ENCODE measurements at regions not wholly inside any gene's neighbourhood (a gene's known extent, or its start where the extent isn't known, plus 50 kb on each side); places are given as distances from the start of the nearest gene placed in this dataset.

GRCh38 chr1:42096554-42096953, 56.7 kb upstream of the GUCA2B start:
- no peak for DNase-seq (ENCODE audit: low read depth)

GRCh38 chr1:42089246-42089645, 64.0 kb upstream of the GUCA2B start:
- no peak for DNase-seq (ENCODE audit: low read depth)

- no peak for DNase-seq (ENCODE audit: low read depth)
These were observed 67.1 kb upstream of the GUCA2B start for GRCh38 chr1:42086146-42086545.

GRCh38 chr1:42085596-42085995, 67.6 kb upstream of the GUCA2B start:
- DNase-seq (ENCODE audit: low read depth), result no peak

GRCh38 chr1:42081475-42081874, 71.7 kb upstream of the GUCA2B start:
- DNase-seq (ENCODE audit: low read depth), result no peak

- no peak for DNase-seq (ENCODE audit: low read depth)
These were observed 78.0 kb upstream of the GUCA2B start for GRCh38 chr1:42075179-42075578.

- DNase-seq (ENCODE audit: low read depth), result no peak
These were observed 82.2 kb upstream of the GUCA2B start for GRCh38 chr1:42070996-42071395.

GRCh38 chr1:42057800-42058199, 95.4 kb upstream of the GUCA2B start:
- no peak for DNase-seq (ENCODE audit: low read depth)

- no peak for DNase-seq (ENCODE audit: low read depth)
These were observed 96.8 kb upstream of the GUCA2B start for GRCh38 chr1:42056460-42056859.

- DNase-seq (ENCODE audit: low read depth), result no peak
These were observed 98.1 kb upstream of the GUCA2B start for GRCh38 chr1:42055061-42055460.

- DNase-seq (ENCODE audit: low read depth), result no peak
These were observed 101.0 kb upstream of the GUCA2B start for GRCh38 chr1:42052072-42052699.

GRCh38 chr1:42047508-42047880, 105.7 kb upstream of the GUCA2B start:
- no peak for DNase-seq (ENCODE audit: low read depth)

- no peak for DNase-seq (ENCODE audit: low read depth)
These were observed 106.3 kb upstream of the GUCA2B start for GRCh38 chr1:42046761-42047507.

- DNase-seq (ENCODE audit: low read depth), result no peak
These were observed 108.9 kb upstream of the GUCA2B start for GRCh38 chr1:42044346-42044745.

GRCh38 chr1:42043811-42044210, 109.4 kb upstream of the GUCA2B start:
- no peak for DNase-seq (ENCODE audit: low read depth)

GRCh38 chr1:42043182-42043581, 110.0 kb upstream of the GUCA2B start:
- DNase-seq (ENCODE audit: low read depth), result no peak

GRCh38 chr1:42041031-42041430, 112.2 kb upstream of the GUCA2B start:
- DNase-seq (ENCODE audit: low read depth), result no peak

- DNase-seq (ENCODE audit: low read depth), result no peak
These were observed 113.1 kb upstream of the GUCA2B start for GRCh38 chr1:42040159-42040558.

- DNase-seq (ENCODE audit: low read depth), result no peak
These were observed 114.9 kb upstream of the GUCA2B start for GRCh38 chr1:42038261-42038660.

GRCh38 chr1:42037586-42037985, 115.6 kb upstream of the GUCA2B start:
- DNase-seq (ENCODE audit: low read depth), result no peak

GRCh38 chr1:42037161-42037560, 116.0 kb upstream of the GUCA2B start:
- no peak for DNase-seq (ENCODE audit: low read depth)

GRCh38 chr1:42035830-42036604, 117.2 kb upstream of the GUCA2B start:
- DNase-seq (ENCODE audit: low read depth), result peak; percentile 98

- DNase-seq (ENCODE audit: low read depth), result no peak
These were observed 116.6 kb upstream of the HIVEP3 start for GRCh38 chr1:42035205-42035829.
